GM12878 (cell line): ENCODE measurements at regions not wholly inside any gene's neighbourhood (a gene's known extent, or its start where the extent isn't known, plus 50 kb on each side); places are given as distances from the start of the nearest gene placed in this dataset.

Experiments used
- ATAC-seq: fragments of 200-7000 bp; cut with Tn5 transposase; 3 replicates; pipeline ENCODE4 v1.9.1; 2020; ENCODE audit warnings: mild to moderate bottlenecking, moderate library complexity
- BruUV-seq: library from RNA; stranded (reverse); fragments of 400-500 nt; replicated peaks from 2 replicates; lab custom pipeline; 2021; lab: Mats Ljungman, UMichigan
- CTCF ChIA-PET: fragments of 300-600 bp; sonication (Branson Sonifier 250); formaldehyde crosslinking; extraction: SDS; loops from one replicate; lab custom pipeline; 2021; ENCODE audit warnings: inconsistent platforms; lab: Yijun Ruan, JAX
- POLR2A ChIA-PET: fragments of 350-600 bp; formaldehyde crosslinking; extraction: SDS; loops from one replicate; lab custom pipeline; 2021; ENCODE audit warnings: inconsistent platforms; lab: Charles Lee
- RAD21 ChIA-PET: fragments of 300-600 bp; sonication (Branson Sonifier 250); formaldehyde crosslinking; loops from one replicate; lab custom pipeline; 2023; ENCODE audit warnings: antibody characterized with exemption; ENCODE audit not compliant: unreplicated experiment; lab: Charles Lee
- SMC1A ChIA-PET: fragments of 300-600 bp; sonication (Branson Sonifier 250); formaldehyde crosslinking; loops from one replicate; lab custom pipeline; 2023; ENCODE audit not compliant: unreplicated experiment, uncharacterized antibody; lab: Charles Lee
- DNase-seq: peaks from one replicate; pipeline ENCODE4 v3.0.0-alpha.2; 2011; ENCODE audit warnings: low read depth, low spot score
- FAIRE-seq: peaks from 3 replicates; lab custom pipeline; 2011; peaks lifted over from hg19 to GRCh38; lab: Jason Lieb, UNC
- H2AFZ ChIP-seq: 2 replicates; pipeline ENCODE4 v1.6.0; 2011; ENCODE audit warnings: low read depth, low read length, control low read depth; ENCODE audit not compliant: control insufficient read depth
- H3K27ac ChIP-seq: 2 replicates; pipeline ENCODE4 v1.5.1; 2011; ENCODE audit warnings: control low read depth; ENCODE audit not compliant: control insufficient read depth, insufficient read depth
- H3K27me3 ChIP-seq, 2 experiments: replicated peaks in 1 of 2; 2 replicates each; pipeline versions ENCODE4 v1.6.0 to v1.6.1; 2011; ENCODE audit warnings: low read length in 1 of 2; ENCODE audit not compliant: control insufficient read depth in 2 of 2, insufficient read depth in 2 of 2
- H3K36me3 ChIP-seq, 2 experiments: 2 replicates each; pipeline ENCODE4 v1.5.1; 2011; ENCODE audit warnings: low read length in 1 of 2; ENCODE audit not compliant: control insufficient read depth in 2 of 2, insufficient read depth in 2 of 2
- H3K4me1 ChIP-seq: 2 replicates; pipeline ENCODE4 v1.6.1; 2011; ENCODE audit warnings: mild to moderate bottlenecking, low read length, moderate library complexity, mixed read lengths; ENCODE audit not compliant: control insufficient read depth, insufficient read depth
- H3K4me2 ChIP-seq: 2 replicates; pipeline ENCODE4 v1.6.0; 2011; ENCODE audit warnings: control low read depth; ENCODE audit not compliant: control insufficient read depth, insufficient read depth
- H3K4me3 ChIP-seq: fragments of 200-600 bp; sonication (generic); 2 replicates; pipeline ENCODE4 v1.5.1; 2016
- H3K79me2 ChIP-seq: 2 replicates; pipeline ENCODE4 v1.6.0; 2011; ENCODE audit warnings: low read length; ENCODE audit not compliant: control insufficient read depth, insufficient read depth
- H3K9ac ChIP-seq: 2 replicates; pipeline ENCODE4 v1.8.0; 2011; ENCODE audit warnings: low read length, control low read depth, mixed read lengths; ENCODE audit not compliant: control insufficient read depth, insufficient read depth
- H3K9me3 ChIP-seq: replicated peaks from 3 replicates; pipeline ENCODE4 v1.5.1; 2011; ENCODE audit warnings: mild to moderate bottlenecking, low read length; ENCODE audit not compliant: control insufficient read depth, insufficient read depth
- H4K20me1 ChIP-seq: 2 replicates; pipeline ENCODE4 v1.6.0; 2011; ENCODE audit not compliant: control insufficient read depth, insufficient read depth
- BHLHE40 ChIP-seq, 2 experiments: fragments of 450-650 bp in 1 of 2; IDR thresholded peaks; 2 replicates each; pipeline ENCODE4 v1.6.1; 2011 to 2017; ENCODE audit warnings: low read depth in 2 of 2, borderline replicate concordance in 1 of 2, improper control_type of control experiment in 1 of 2, low read length in 1 of 2, mild to moderate bottlenecking in 1 of 2
- STAT1 ChIP-seq: fragments of 450-650 bp; conservative IDR thresholded peaks from 2 replicates; pipeline ENCODE4 v1.6.1; 2014; ENCODE audit warnings: antibody characterized with exemption, mild to moderate bottlenecking
- WGBS: methylation state at CpG from one replicate; pipeline ENCODE4 v1.1.6; 2016; ENCODE audit warnings: low lambda C conversion rate; ENCODE audit not compliant: insufficient replicate concordance, insufficient coverage; ENCODE audit errors: missing lambda C conversion rate; 5-methylcytosine and 5-hydroxymethylcytosine counted together
- in situ Hi-C: fragments of 300-500 bp; cut with MboI; formaldehyde crosslinking; loops from 9 replicates; pipeline ENCODE4 v1.14.3; 2018; ENCODE audit warnings: mixed read lengths
- intact Hi-C: fragments of 100-400 bp; cut with micrococcal nuclease; formaldehyde crosslinking; loops from one replicate; pipeline ENCODE4 v1.14.2; 2022; ENCODE audit not compliant: unreplicated experiment
- TF ChIP-seq, protein P1 (sequence below): IDR thresholded peaks from 2 replicates; pipeline ENCODE4 v1.6.1; 2012; ENCODE audit warnings: mild to moderate bottlenecking, low read depth, low read length
- TF ChIP-seq, protein P2 (sequence below): fragments of 450-650 bp; IDR thresholded peaks from 2 replicates; pipeline ENCODE4 v1.6.1; 2018; ENCODE audit warnings: mild to moderate bottlenecking, low read depth, moderate library complexity; ENCODE audit not compliant: partially characterized antibody

DNA sequence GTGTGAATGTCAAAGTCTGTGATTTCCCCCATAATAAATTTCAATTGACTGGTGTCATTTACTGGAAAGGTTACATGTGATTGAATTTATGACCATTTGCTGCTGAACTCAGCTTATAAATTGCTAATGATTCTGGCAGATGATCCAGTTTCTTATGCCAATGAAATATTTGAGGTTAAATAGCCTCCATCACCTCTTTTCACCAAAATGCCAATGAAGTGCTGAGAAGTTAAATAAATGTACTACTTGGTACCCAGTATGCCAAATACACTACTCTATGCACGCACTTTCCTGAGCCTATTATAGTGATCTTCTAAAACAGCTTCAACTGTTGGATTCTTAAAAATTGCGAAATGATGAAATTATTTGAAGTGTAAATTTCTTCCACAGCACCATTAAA lies 741.4 kb downstream of the PLA2G4A start (continued):
- TF ChIP-seq BHLHE40 (IDR thresholded peaks at IDR 0.05; ENCODE audit: borderline replicate concordance in 1 of 2, low read depth in 2 of 2, low read length in 1 of 2), result no peak

DNA sequence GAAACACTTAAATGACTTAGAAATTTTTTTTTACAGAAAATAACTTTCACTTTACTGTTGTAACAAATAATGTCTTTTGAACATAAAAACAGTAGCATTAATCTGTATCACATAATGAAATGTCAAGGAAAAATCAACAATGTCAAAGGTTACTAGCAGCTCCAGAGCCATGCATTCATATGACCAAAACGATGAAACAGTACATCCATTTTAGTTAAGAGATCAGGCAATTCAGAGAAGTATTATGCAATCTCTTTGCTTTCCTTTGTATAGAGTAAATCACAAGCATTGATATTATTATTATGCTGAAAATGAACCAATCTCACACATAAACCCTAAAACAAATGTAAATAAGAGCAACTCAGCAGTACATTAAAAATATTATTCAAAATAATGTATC lies 748.9 kb downstream of the PLA2G4A start:
- TF ChIP-seq, protein P1, sequence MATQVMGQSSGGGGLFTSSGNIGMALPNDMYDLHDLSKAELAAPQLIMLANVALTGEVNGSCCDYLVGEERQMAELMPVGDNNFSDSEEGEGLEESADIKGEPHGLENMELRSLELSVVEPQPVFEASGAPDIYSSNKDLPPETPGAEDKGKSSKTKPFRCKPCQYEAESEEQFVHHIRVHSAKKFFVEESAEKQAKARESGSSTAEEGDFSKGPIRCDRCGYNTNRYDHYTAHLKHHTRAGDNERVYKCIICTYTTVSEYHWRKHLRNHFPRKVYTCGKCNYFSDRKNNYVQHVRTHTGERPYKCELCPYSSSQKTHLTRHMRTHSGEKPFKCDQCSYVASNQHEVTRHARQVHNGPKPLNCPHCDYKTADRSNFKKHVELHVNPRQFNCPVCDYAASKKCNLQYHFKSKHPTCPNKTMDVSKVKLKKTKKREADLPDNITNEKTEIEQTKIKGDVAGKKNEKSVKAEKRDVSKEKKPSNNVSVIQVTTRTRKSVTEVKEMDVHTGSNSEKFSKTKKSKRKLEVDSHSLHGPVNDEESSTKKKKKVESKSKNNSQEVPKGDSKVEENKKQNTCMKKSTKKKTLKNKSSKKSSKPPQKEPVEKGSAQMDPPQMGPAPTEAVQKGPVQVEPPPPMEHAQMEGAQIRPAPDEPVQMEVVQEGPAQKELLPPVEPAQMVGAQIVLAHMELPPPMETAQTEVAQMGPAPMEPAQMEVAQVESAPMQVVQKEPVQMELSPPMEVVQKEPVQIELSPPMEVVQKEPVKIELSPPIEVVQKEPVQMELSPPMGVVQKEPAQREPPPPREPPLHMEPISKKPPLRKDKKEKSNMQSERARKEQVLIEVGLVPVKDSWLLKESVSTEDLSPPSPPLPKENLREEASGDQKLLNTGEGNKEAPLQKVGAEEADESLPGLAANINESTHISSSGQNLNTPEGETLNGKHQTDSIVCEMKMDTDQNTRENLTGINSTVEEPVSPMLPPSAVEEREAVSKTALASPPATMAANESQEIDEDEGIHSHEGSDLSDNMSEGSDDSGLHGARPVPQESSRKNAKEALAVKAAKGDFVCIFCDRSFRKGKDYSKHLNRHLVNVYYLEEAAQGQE, result no peak
- TF ChIP-seq, protein P2, sequence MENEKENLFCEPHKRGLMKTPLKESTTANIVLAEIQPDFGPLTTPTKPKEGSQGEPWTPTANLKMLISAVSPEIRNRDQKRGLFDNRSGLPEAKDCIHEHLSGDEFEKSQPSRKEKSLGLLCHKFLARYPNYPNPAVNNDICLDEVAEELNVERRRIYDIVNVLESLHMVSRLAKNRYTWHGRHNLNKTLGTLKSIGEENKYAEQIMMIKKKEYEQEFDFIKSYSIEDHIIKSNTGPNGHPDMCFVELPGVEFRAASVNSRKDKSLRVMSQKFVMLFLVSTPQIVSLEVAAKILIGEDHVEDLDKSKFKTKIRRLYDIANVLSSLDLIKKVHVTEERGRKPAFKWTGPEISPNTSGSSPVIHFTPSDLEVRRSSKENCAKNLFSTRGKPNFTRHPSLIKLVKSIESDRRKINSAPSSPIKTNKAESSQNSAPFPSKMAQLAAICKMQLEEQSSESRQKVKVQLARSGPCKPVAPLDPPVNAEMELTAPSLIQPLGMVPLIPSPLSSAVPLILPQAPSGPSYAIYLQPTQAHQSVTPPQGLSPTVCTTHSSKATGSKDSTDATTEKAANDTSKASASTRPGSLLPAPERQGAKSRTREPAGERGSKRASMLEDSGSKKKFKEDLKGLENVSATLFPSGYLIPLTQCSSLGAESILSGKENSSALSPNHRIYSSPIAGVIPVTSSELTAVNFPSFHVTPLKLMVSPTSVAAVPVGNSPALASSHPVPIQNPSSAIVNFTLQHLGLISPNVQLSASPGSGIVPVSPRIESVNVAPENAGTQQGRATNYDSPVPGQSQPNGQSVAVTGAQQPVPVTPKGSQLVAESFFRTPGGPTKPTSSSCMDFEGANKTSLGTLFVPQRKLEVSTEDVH, result no peak
- TF ChIP-seq STAT1, result no peak
- FAIRE-seq, result no peak

More for the DNA sequence above, 748.9 kb downstream of the PLA2G4A start:
- H3K27me3 ChIP-seq, result no peaks in the 10 kb centered on the region
- no peak overlapping the region for H2AFZ ChIP-seq
- no peaks in the 10 kb centered on the region for H3K79me2 ChIP-seq
- no peak overlapping the region for H3K4me2 ChIP-seq
- 35% methylated on average over 1 of the region's 1 CpG for WGBS
- H3K4me3 ChIP-seq, result no peak overlapping the region
- intact Hi-C loops (no loop called here), in situ Hi-C loops (no loop called here)
- DNase-seq (no peak), ATAC-seq (no peak)
- no peaks in the 10 kb centered on the region for H4K20me1 ChIP-seq
- POLR2A ChIA-PET, result no interaction called here
- no peak overlapping the region for H3K9ac ChIP-seq
- BruUV-seq, result no TSS peak
- SMC1A ChIA-PET, result no interaction called here
- RAD21 ChIA-PET, result no interaction called here
- H3K4me1 ChIP-seq, result no peaks in the 10 kb centered on the region
- H3K9me3 ChIP-seq, result no peaks in the 10 kb centered on the region
- no peaks in the 10 kb centered on the region for H3K36me3 ChIP-seq
- CTCF ChIA-PET, result no interaction called here
- no peak overlapping the region for H3K27ac ChIP-seq
